Neural progenitor cell (in vitro differentiated cells): ENCODE measurements at regions not wholly inside any gene's neighbourhood (a gene's known extent, or its start where the extent isn't known, plus 50 kb on each side); places are given as distances from the start of the nearest gene placed in this dataset.

Source experiments
- CTCF ChIP-seq: fragments of 200-600 bp; sonication (generic); IDR thresholded peaks from 2 replicates; pipeline ENCODE4 v1.5.1; 2017; ENCODE audit warnings: antibody characterized with exemption, mild to moderate bottlenecking
- EZH2 ChIP-seq: fragments of 200-600 bp; sonication (generic); IDR thresholded peaks from 2 replicates; pipeline ENCODE4 v1.6.1; 2017; ENCODE audit warnings: antibody characterized with exemption, mild to moderate bottlenecking, moderate library complexity

DNA sequence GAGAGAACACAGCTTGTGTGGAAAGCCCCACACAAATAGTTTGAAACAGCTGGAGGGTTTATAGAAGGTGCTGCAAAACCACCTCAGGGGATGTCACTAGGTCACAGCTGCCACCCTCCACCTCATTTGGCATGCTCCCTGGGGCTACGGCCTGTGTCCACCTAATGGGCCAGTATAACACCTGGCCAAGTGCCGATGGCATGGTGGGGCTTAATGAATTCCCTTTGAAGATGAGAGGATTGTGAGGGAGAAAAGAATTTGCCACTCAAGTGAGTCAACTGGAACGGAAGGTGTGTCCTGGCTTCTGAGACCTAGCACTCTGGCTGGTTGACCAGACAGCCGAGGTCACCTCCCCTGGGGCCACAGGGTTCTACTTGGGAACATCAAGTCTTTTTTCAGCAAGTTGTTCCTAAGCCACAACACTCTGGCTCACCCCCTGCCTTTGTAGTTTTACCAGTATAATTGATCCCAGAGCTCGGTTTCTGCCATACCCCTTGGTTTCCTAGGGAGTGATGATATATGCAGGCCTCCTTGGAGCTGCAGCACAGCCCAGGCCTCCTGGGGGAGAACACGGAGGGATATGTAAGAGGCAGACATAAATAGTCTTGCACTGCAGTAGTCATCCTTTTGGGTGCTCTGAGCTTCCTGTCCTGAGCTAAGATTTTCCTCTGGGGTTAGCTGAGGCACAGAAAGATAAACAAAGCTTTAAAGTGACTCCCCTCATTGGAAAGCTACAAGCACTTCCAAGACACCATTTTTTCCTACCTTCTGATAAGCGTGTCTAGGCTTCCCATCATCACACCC lies 178.2 kb upstream of the LPP start:
- TF ChIP-seq CTCF (no peak), EZH2 (no peak)
